ENCODE measurements at regions not wholly inside any gene's neighbourhood (a gene's known extent, or its start where the extent isn't known, plus 50 kb on each side); places are given as distances from the start of the nearest gene placed in this dataset.
"Not testable (repeated sequence)": the region's sequence is repeated elsewhere in the genome, so short reads cannot be mapped to it uniquely, and the experiment has no call there.

DNA sequence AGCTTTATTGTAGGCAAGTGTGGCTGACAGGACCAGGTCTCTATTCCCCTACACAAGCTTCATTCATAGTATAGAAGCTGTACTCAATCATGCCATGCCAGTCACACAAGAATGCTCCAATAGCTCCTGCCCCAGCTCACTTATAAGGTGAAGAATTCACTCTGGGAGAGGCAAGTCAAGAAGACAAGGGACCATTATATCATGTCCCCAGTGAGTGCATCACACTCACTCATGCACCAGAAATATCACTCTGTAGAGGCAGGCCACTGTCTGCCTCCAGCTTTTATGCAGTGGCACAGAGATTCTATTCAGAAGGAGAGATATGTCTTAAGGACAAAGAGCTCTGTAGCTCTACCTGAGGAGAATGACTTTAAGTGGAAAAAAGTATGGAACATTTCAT lies 263.2 kb downstream of the GJA1 start:
- H3K4me1 ChIP-seq (ENCODE audit: insufficient read depth, low read length, severe bottlenecking): no peaks in the 10 kb centered on the region
- TF ChIP-seq, protein P1, sequence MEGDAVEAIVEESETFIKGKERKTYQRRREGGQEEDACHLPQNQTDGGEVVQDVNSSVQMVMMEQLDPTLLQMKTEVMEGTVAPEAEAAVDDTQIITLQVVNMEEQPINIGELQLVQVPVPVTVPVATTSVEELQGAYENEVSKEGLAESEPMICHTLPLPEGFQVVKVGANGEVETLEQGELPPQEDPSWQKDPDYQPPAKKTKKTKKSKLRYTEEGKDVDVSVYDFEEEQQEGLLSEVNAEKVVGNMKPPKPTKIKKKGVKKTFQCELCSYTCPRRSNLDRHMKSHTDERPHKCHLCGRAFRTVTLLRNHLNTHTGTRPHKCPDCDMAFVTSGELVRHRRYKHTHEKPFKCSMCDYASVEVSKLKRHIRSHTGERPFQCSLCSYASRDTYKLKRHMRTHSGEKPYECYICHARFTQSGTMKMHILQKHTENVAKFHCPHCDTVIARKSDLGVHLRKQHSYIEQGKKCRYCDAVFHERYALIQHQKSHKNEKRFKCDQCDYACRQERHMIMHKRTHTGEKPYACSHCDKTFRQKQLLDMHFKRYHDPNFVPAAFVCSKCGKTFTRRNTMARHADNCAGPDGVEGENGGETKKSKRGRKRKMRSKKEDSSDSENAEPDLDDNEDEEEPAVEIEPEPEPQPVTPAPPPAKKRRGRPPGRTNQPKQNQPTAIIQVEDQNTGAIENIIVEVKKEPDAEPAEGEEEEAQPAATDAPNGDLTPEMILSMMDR (IDR thresholded peaks at IDR 0.05; ENCODE audit: low read length): no peak
- no peak for TF ChIP-seq EZH2 (IDR thresholded peaks at IDR 0.05; ENCODE audit: borderline replicate concordance, low read length)
- H3F3A ChIP-seq (ENCODE audit: insufficient read depth, low read length): no peaks in the 10 kb centered on the region
- H3K9me3 ChIP-seq (ENCODE audit: low read length): no peaks in the 10 kb centered on the region
- H3K36me3 ChIP-seq (ENCODE audit: insufficient read depth, low read length): no peaks in the 10 kb centered on the region
- no peaks in the 10 kb centered on the region for H3K9me2 ChIP-seq (ENCODE audit: low read depth, low read length)
- H4K20me1 ChIP-seq (ENCODE audit: insufficient read depth, low read length): no peaks in the 10 kb centered on the region
- H3K27me3 ChIP-seq (ENCODE audit: insufficient read depth, low read length): no peaks in the 10 kb centered on the region
- H3K9ac ChIP-seq (ENCODE audit: low read length): no peak overlapping the region
- H3K4me3 ChIP-seq (ENCODE audit: low read depth, low read length, poor library complexity, severe bottlenecking): no peak overlapping the region
- H3K4me2 ChIP-seq (ENCODE audit: low read length): no peak overlapping the region
- no peaks in the 10 kb centered on the region for H3K79me2 ChIP-seq (ENCODE audit: insufficient read depth, low read length)
- H3K27ac ChIP-seq (ENCODE audit: low read depth, low read length, poor library complexity, severe bottlenecking): no peak overlapping the region
- H2AFZ ChIP-seq (ENCODE audit: low read length): no peak overlapping the region

DNA sequence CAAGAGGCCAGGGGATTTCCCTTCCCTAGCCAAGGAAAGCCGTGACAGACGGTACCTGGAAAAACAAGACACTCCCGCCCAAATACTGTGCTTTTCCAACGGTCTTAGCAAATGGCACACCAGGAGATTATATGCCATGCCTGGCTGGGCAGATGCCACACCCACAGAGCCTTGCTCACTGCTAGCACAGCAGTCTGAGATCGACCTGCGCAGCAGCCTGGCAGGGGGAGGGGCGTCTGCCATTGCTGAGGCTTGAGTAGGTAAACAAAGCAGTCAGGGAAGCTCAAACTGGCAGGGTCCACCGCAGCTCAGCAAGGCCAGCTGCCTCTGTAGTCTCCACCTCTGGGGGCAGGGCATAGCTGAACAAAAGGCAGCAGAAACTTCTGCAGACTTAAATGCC lies 267.7 kb downstream of the GJA1 start:
- H4K20me1 ChIP-seq (ENCODE audit: insufficient read depth, low read length); H3K4me3 ChIP-seq (ENCODE audit: low read depth, low read length, poor library complexity, severe bottlenecking); H3K4me1 ChIP-seq (ENCODE audit: insufficient read depth, low read length, severe bottlenecking): not testable (repeated sequence)

DNA sequence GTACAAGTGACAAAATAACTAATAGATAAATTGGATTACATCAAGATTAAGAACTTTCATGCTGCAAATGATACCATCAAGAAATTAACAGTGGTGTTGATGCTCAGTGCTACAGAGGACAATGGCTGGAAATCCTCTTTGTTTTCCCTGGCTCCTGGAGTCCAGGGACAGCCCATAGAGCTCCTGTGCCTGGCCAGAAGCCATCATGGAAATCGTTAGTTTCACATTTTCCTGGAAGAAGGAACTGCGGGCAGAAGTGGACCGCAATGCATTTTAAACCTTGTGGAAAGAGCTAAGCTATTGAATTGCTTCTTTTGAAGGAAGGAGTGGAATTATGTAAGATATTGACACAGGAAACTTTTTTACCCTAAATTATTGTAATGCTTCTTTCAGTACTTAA lies 276.0 kb downstream of the GJA1 start:
- Histone ChIP-seq H3K4me2 (ENCODE audit: low read length) (no peak overlapping the region), H3K36me3 (ENCODE audit: insufficient read depth, low read length) (no peaks in the 10 kb centered on the region), H3K79me2 (ENCODE audit: insufficient read depth, low read length) (no peaks in the 10 kb centered on the region)

More for the DNA sequence above, 267.7 kb downstream of the GJA1 start:
- not testable (repeated sequence) for H3K4me2 ChIP-seq (ENCODE audit: low read length); H3K36me3 ChIP-seq (ENCODE audit: insufficient read depth, low read length); H3K9ac ChIP-seq (ENCODE audit: low read length); H3K27me3 ChIP-seq (ENCODE audit: insufficient read depth, low read length); H3K9me2 ChIP-seq (ENCODE audit: low read depth, low read length); H3F3A ChIP-seq (ENCODE audit: insufficient read depth, low read length); H3K9me3 ChIP-seq (ENCODE audit: low read length); H3K79me2 ChIP-seq (ENCODE audit: insufficient read depth, low read length); H2AFZ ChIP-seq (ENCODE audit: low read length); H3K27ac ChIP-seq (ENCODE audit: low read depth, low read length, poor library complexity, severe bottlenecking)

DNA sequence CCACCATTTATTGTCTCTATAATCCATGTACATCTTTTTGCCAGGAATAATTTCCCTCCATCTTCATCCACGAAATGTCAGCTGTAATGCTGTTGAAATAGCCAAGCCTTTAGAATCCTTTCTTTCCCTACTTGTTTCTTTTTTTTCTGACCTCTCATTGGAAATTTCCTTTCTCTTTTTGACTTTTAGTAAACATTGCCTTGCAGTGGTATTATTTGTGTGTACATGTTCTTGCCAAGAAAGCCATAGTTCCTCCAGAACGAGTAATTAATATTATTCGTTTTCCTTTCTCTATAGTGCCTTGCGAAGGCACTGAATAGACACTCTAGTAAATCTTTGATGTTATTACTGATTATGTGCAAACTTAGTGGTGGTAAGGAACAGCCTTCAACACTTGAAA lies 282.2 kb downstream of the GJA1 start:
- Histone ChIP-seq H3F3A (ENCODE audit: insufficient read depth, low read length) (no peaks in the 10 kb centered on the region), H3K27ac (ENCODE audit: low read depth, low read length, poor library complexity, severe bottlenecking) (no peak overlapping the region), H3K4me1 (ENCODE audit: insufficient read depth, low read length, severe bottlenecking) (no peaks in the 10 kb centered on the region), H4K20me1 (ENCODE audit: insufficient read depth, low read length) (no peaks in the 10 kb centered on the region), H3K36me3 (ENCODE audit: insufficient read depth, low read length) (no peaks in the 10 kb centered on the region), H3K4me2 (ENCODE audit: low read length) (no peak overlapping the region), H3K9ac (ENCODE audit: low read length) (no peak overlapping the region), H3K4me3 (ENCODE audit: low read depth, low read length, poor library complexity, severe bottlenecking) (no peak overlapping the region), H3K9me2 (ENCODE audit: low read depth, low read length) (no peaks in the 10 kb centered on the region), H3K27me3 (ENCODE audit: insufficient read depth, low read length) (no peaks in the 10 kb centered on the region), H3K9me3 (ENCODE audit: low read length) (no peaks in the 10 kb centered on the region), H3K79me2 (ENCODE audit: insufficient read depth, low read length) (no peaks in the 10 kb centered on the region), H2AFZ (ENCODE audit: low read length) (no peak overlapping the region)
- TF ChIP-seq EZH2 (IDR thresholded peaks at IDR 0.05; ENCODE audit: borderline replicate concordance, low read length): no peak
- TF ChIP-seq, protein P1 (IDR thresholded peaks at IDR 0.05; ENCODE audit: low read length): no peak

More for the DNA sequence above, 276.0 kb downstream of the GJA1 start:
- no peak overlapping the region for H3K4me3 ChIP-seq (ENCODE audit: low read depth, low read length, poor library complexity, severe bottlenecking)
- no peaks in the 10 kb centered on the region for H4K20me1 ChIP-seq (ENCODE audit: insufficient read depth, low read length)
- no peak overlapping the region for H3K27ac ChIP-seq (ENCODE audit: low read depth, low read length, poor library complexity, severe bottlenecking)
- no peaks in the 10 kb centered on the region for H3K9me3 ChIP-seq (ENCODE audit: low read length)
- H3K9ac ChIP-seq (ENCODE audit: low read length): no peak overlapping the region
- no peak for TF ChIP-seq EZH2 (IDR thresholded peaks at IDR 0.05; ENCODE audit: borderline replicate concordance, low read length)
- TF ChIP-seq, protein P1 (IDR thresholded peaks at IDR 0.05; ENCODE audit: low read length): no peak
- no peak overlapping the region for H2AFZ ChIP-seq (ENCODE audit: low read length)
- H3K4me1 ChIP-seq (ENCODE audit: insufficient read depth, low read length, severe bottlenecking): no peaks in the 10 kb centered on the region
- no peaks in the 10 kb centered on the region for H3F3A ChIP-seq (ENCODE audit: insufficient read depth, low read length)
- H3K9me2 ChIP-seq (ENCODE audit: low read depth, low read length): no peaks in the 10 kb centered on the region
- H3K27me3 ChIP-seq (ENCODE audit: insufficient read depth, low read length): no peaks in the 10 kb centered on the region

DNA sequence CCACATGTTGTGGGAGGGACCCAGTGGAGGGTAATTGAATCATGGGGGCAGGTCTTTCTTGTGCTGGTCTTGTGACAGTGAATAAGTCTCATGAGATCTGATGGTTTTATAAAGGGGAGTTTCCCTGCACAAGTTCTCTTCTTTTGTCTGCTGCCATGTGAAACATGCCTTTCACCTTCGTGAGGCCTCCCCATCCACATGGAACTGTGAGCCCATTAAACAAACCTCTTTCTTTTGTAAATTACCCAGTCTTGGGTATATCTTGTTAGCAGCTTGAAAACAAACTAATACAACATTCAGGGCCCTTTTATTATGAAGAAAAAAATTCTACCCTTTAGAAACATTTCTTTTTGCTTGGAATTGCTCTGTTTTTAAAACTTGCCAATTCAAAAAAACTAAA lies 285.4 kb downstream of the GJA1 start:
- H3K9me2 ChIP-seq (ENCODE audit: low read depth, low read length); H3K27ac ChIP-seq (ENCODE audit: low read depth, low read length, poor library complexity, severe bottlenecking); H3K27me3 ChIP-seq (ENCODE audit: insufficient read depth, low read length); H3K79me2 ChIP-seq (ENCODE audit: insufficient read depth, low read length); H3K4me1 ChIP-seq (ENCODE audit: insufficient read depth, low read length, severe bottlenecking); H3K9ac ChIP-seq (ENCODE audit: low read length); H3K4me3 ChIP-seq (ENCODE audit: low read depth, low read length, poor library complexity, severe bottlenecking); H2AFZ ChIP-seq (ENCODE audit: low read length); H3K9me3 ChIP-seq (ENCODE audit: low read length); H3K4me2 ChIP-seq (ENCODE audit: low read length); H3F3A ChIP-seq (ENCODE audit: insufficient read depth, low read length); H4K20me1 ChIP-seq (ENCODE audit: insufficient read depth, low read length); H3K36me3 ChIP-seq (ENCODE audit: insufficient read depth, low read length): not testable (repeated sequence)

Data from OCI-LY1 (cell line).